PFSK-1 (cell line): ENCODE measurements at regions not wholly inside any gene's neighbourhood (a gene's known extent, or its start where the extent isn't known, plus 50 kb on each side); places are given as distances from the start of the nearest gene placed in this dataset.

Experiments used
- FOXP2 ChIP-seq: optimal IDR thresholded peaks from 2 replicates; pipeline ENCODE3; 2011; ENCODE audit warnings: borderline replicate concordance, control low read depth, inconsistent platforms; ENCODE audit not compliant: insufficient read depth; ENCODE audit errors: extremely low read length, extremely low read depth
- POLR2AphosphoS5 ChIP-seq: IDR thresholded peaks from 2 replicates; pipeline ENCODE4 v1.6.1; 2012; ENCODE audit warnings: low read depth, mild to moderate bottlenecking, control low read depth, low read length, moderate library complexity
- SIN3A ChIP-seq: IDR thresholded peaks from 2 replicates; pipeline ENCODE4 v1.6.1; 2012; ENCODE audit warnings: mild to moderate bottlenecking, low read length, moderate library complexity, borderline replicate concordance; ENCODE audit not compliant: insufficient read depth
- TAF1 ChIP-seq: IDR thresholded peaks from 2 replicates; pipeline ENCODE4 v1.6.1; 2012; ENCODE audit warnings: low read length, control low read depth, borderline replicate concordance; ENCODE audit not compliant: insufficient read depth
- TF ChIP-seq, protein P1 (sequence below), 2 experiments: IDR thresholded peaks; 2 replicates each; pipeline versions ENCODE4 v1.6.1 to v1.8.0; 2011 to 2012; ENCODE audit warnings: low read depth in 2 of 2, low read length in 2 of 2, control low read depth in 1 of 2, inconsistent platforms in 1 of 2, mild to moderate bottlenecking in 1 of 2, moderate library complexity in 1 of 2; ENCODE audit not compliant: insufficient read depth in 1 of 2

DNA sequence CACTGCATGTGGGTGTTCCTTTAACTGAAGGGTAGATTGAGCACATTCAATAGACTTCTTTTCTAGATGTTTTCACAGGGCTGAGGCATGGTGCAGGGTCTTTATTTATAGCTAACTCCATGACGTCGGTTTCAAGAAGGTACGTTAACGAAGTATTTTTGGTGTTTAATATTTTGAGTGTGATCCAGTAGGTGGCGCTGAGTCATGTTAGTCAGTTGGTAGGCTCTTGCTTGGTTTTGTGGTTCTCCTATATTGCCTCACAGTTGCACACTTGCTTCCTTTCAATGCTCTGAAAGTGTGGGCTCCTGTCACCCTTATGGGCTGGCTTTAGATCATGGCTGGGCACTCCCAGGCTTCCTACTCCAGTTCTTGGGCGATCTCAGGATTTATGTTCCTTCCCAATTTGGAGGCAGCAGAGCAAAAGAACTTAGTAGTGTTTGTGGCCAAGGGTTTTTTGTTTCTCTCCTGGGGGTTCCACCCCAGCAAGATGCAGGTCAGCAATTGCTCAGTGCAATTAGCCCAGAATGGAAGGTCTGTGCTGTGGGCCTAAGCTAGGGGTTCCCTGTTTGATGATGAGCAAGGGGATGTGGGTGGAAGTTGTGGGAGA, 471.6 kb upstream of the FOXG1 start:
- TF ChIP-seq FOXP2 (no peak), SIN3A (no peak), TAF1 (no peak), POLR2AphosphoS5 (no peak)
- TF ChIP-seq, protein P1, sequence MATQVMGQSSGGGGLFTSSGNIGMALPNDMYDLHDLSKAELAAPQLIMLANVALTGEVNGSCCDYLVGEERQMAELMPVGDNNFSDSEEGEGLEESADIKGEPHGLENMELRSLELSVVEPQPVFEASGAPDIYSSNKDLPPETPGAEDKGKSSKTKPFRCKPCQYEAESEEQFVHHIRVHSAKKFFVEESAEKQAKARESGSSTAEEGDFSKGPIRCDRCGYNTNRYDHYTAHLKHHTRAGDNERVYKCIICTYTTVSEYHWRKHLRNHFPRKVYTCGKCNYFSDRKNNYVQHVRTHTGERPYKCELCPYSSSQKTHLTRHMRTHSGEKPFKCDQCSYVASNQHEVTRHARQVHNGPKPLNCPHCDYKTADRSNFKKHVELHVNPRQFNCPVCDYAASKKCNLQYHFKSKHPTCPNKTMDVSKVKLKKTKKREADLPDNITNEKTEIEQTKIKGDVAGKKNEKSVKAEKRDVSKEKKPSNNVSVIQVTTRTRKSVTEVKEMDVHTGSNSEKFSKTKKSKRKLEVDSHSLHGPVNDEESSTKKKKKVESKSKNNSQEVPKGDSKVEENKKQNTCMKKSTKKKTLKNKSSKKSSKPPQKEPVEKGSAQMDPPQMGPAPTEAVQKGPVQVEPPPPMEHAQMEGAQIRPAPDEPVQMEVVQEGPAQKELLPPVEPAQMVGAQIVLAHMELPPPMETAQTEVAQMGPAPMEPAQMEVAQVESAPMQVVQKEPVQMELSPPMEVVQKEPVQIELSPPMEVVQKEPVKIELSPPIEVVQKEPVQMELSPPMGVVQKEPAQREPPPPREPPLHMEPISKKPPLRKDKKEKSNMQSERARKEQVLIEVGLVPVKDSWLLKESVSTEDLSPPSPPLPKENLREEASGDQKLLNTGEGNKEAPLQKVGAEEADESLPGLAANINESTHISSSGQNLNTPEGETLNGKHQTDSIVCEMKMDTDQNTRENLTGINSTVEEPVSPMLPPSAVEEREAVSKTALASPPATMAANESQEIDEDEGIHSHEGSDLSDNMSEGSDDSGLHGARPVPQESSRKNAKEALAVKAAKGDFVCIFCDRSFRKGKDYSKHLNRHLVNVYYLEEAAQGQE (IDR thresholded peaks at IDR 0.05; ENCODE audit: insufficient read depth in 1 of 2, low read depth in 2 of 2, low read length in 2 of 2), result no peak

DNA sequence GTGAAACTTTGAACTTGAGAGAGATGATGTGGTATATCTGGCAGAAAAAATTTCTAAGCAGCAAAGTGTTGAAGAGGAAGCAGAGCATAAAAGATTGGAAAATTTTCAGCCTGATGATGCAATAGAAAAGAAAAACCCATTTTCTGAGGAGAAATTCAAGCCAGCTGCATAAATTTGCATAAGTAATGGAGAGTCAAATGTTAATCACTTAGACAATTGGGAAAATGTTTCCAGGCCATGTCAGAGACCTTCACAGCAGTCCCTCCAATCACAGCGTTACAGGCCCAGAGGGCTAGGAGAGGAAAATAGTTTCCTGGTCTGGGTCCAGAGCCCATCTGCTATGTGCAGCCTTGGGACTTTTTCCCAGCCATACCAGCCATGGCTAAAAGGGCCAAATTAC, 469.0 kb upstream of the FOXG1 start:
- TF ChIP-seq, protein P1 (IDR thresholded peaks at IDR 0.05; ENCODE audit: insufficient read depth in 1 of 2, low read depth in 2 of 2, low read length in 2 of 2), result no peak
- no peak for TF ChIP-seq POLR2AphosphoS5

DNA sequence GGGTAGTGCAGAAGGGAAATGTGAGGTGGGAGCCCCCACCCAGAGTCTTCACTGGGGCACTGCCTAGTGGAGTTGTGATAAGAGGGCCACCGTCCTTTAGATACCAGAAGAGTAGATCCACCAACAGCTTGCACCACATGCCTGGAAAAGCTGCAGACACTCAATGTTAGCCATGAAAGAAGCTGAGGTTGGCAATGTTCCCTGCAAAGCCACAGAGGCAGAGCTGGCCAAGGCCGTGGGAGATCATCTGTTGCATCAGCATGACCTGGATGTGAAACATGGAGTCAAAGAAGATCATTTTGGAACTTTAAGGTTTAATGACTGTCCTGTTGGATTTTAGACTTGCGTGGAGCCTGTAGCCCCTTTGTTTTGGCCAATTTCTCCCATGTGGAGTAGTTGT, 468.4 kb upstream of the FOXG1 start:
- TF ChIP-seq TAF1, result no peak
- no peak for TF ChIP-seq FOXP2
- TF ChIP-seq, protein P1 (IDR thresholded peaks at IDR 0.05; ENCODE audit: insufficient read depth in 1 of 2, low read depth in 2 of 2, low read length in 2 of 2), result no peak
- TF ChIP-seq POLR2AphosphoS5, result no peak
- no peak for TF ChIP-seq SIN3A

DNA sequence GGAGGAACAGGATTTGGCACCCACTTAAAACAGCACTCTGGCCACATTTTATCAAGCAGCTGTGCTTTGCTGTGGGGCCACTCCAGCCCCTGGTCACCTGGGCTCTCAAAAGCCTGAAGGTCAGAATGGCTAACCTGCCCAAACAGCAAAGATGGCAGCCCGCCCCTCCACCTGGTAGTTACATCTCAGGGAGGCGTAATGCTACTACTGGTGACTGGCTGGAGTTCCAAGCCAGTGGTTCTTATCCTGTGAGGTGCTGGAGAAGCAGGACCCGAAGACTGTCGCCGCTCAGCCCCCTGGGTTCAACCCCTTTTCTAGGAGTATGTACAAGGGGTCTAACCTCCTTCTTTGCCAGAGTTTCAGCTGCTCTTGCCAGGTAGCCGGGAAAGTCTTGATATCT, 467.4 kb upstream of the FOXG1 start:
- TF ChIP-seq TAF1, result no peak
- TF ChIP-seq POLR2AphosphoS5, result no peak
- no peak for TF ChIP-seq SIN3A
- TF ChIP-seq FOXP2, result no peak
- TF ChIP-seq, protein P1 (IDR thresholded peaks at IDR 0.05; ENCODE audit: insufficient read depth in 1 of 2, low read depth in 2 of 2, low read length in 2 of 2), result no peak

DNA sequence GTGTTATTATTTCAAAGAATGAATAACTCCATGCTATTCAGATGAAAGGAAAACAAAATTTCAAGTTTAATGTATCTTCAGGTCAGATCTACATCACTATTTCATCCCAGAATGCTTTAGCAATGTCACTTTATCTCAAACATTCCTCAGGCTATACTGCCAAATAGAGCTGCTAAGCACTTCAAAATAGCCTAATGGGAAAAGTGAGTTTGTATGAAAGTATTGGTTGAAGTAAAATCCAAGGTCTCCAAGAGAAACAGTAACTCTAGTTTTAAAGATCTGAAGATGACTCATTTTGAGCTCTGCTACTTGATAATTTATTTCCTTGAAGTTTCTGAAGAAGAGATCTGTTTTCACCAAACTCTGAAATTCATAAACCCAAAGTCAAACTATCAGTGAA, 466.2 kb upstream of the FOXG1 start:
- TF ChIP-seq SIN3A, result no peak
- TF ChIP-seq, protein P1 (IDR thresholded peaks at IDR 0.05; ENCODE audit: insufficient read depth in 1 of 2, low read depth in 2 of 2, low read length in 2 of 2), result no peak
- TF ChIP-seq FOXP2, result no peak
- no peak for TF ChIP-seq TAF1
- no peak for TF ChIP-seq POLR2AphosphoS5
